AG10803 (cell line): ENCODE measurements at regions not wholly inside any gene's neighbourhood (a gene's known extent, or its start where the extent isn't known, plus 50 kb on each side); places are given as distances from the start of the nearest gene placed in this dataset.

Source experiments
- DNase-seq: peaks from one replicate; pipeline ENCODE4 v3.0.0; 2010; ENCODE audit warnings: low read depth
- H3K4me3 ChIP-seq: 2 replicates; pipeline ENCODE4 v1.5.1; 2011; ENCODE audit warnings: mild to moderate bottlenecking, low read length, control low read depth
- TF ChIP-seq, protein P1 (sequence below): conservative IDR thresholded peaks from 2 replicates; pipeline ENCODE4 v1.5.1; 2011; ENCODE audit warnings: mild to moderate bottlenecking, low read length, control low read depth, inconsistent platforms

DNA sequence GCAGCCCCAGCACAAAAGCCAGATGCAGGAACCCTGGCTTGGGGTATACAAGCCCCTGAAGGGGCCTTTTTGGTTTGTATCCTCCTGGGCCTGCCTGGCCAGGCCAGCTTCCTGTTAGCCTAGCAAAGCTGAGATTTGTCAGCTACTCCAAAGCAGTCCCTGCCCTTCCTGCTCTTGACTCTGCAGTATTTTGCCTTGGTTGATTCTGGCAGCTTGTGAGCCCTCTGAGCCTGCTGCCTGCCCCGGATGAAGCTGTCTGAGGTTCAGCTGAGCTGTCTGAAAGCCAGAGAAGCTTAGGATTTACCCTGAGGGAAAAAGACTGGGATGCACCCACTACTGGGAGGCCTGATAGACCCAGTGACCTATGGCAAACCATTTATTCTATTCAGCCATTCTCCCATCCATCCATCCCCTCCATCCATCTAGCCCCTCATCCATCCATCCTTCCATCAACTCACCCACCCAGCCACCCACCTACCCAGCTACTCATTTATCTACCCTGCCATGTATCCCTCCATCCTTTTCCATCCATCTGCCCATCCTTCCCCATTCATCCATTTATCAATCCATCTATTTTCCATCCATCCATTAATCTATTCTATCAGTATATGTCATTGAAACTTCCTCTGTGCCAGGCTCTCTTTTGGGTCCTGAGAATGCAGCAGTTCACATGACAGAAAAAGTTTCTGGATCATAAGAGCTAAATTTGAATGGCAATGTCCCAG is 307.5 kb downstream of the DHX35 start:
- no peak for DNase-seq
- TF ChIP-seq, protein P1, sequence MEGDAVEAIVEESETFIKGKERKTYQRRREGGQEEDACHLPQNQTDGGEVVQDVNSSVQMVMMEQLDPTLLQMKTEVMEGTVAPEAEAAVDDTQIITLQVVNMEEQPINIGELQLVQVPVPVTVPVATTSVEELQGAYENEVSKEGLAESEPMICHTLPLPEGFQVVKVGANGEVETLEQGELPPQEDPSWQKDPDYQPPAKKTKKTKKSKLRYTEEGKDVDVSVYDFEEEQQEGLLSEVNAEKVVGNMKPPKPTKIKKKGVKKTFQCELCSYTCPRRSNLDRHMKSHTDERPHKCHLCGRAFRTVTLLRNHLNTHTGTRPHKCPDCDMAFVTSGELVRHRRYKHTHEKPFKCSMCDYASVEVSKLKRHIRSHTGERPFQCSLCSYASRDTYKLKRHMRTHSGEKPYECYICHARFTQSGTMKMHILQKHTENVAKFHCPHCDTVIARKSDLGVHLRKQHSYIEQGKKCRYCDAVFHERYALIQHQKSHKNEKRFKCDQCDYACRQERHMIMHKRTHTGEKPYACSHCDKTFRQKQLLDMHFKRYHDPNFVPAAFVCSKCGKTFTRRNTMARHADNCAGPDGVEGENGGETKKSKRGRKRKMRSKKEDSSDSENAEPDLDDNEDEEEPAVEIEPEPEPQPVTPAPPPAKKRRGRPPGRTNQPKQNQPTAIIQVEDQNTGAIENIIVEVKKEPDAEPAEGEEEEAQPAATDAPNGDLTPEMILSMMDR = no peak
- no peak overlapping the region for H3K4me3 ChIP-seq

DNA sequence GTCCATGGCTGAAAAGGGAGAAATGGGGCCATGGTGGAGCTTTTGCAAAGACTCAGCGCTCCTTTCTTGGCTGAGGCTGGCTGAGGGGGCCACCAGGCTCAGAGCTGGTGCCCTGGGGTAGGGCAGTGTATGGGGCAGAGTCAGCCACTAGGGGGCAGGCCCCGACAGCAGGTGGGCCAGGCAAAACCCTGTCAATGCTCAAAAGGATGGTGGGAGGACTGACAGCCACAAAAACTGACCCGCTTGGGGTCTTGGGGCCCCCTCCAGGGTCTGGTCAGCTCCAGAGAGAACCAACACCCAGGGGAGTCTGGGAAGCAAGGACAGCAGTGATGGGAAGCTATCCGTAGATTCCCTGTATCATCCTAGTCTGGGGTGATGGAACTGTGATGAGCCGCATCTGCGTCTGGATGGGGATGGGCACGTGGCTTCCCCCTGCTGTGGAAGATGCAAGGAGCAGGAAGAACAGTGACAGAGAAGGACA is 306.9 kb downstream of the DHX35 start:
- peak; percentile 5 for DNase-seq
- TF ChIP-seq, protein P1 = peak; percentile 69
- no peak overlapping the region for H3K4me3 ChIP-seq

DNA sequence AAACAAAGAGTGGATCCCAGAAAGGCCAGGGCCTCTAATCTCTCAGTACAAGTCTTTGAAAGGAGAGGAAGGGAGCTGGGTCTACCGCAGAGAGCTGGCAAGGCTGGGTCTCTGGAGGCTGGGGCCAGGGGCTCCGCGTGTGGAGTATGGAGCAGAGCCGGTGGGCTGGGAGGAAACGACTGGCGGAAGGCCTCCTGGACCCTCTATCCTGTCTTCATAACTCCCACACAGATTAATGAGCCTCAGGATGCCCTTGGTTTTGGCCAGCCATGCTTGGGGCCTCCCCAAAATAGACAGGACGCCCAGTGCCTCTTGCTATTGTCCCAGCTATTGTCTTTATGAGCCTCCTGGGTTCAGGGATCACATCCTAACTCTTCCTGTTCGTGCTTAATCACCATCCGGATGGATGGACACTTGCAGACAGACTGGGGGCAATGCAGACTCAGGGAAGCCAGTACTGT is 306.4 kb downstream of the DHX35 start:
- TF ChIP-seq, protein P1 = no peak
- DNase-seq = no peak
- H3K4me3 ChIP-seq = no peak overlapping the region

DNA sequence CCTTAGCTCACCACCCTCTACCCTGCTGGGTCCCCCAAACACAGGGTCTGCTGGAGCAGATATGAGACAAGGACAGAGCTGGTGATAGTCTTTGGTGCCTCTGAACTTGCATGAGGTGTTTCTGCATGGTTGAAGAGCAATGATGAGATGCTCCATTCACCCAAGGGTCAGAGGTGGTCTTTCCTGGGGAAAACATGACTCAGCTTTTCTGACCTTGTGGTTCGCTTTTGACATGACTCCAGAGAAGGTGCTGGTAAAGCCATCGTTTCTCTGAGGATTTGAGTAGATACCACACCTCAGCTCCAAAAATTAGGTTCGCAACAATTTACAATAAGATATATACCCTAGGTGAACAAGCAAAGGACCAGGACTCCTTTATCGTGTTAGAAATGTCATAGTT is 304.8 kb downstream of the DHX35 start:
- no peak overlapping the region for H3K4me3 ChIP-seq
- no peak for DNase-seq
- TF ChIP-seq, protein P1 = no peak

DNA sequence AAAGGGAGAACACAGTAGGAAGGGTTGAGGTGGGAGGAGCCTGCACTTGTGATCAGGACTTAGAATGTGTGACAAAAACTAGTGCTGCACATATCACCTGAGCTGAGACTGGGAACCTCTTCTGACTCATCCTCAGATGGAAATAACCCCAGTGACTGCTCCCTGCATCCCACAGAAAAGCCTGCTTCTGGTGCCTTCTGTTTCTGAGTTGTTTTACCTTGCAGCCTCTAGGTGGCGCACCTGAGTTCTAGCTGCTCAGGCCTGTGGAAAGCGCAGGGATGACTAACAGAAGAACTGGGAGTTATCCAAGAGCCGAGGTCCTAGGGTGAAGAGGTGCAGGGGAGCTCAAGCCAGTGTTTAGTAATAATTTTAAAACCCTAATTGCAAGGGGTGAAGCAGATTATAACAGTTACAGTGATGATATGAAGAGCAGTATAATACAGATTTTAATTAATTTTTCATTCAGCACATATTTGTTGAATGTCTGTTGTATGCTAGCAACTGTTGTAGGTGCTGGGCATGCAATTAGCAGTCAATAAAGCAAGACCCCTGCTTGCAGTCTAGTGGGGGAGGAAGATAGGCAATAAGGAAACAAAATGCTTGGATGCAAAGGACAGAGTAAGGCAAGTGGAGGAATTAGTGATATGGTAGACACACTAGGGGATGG is 302.5 kb downstream of the DHX35 start:
- TF ChIP-seq, protein P1 = peak; percentile 96
- DNase-seq = peak; percentile 79
- no peak overlapping the region for H3K4me3 ChIP-seq

DNA sequence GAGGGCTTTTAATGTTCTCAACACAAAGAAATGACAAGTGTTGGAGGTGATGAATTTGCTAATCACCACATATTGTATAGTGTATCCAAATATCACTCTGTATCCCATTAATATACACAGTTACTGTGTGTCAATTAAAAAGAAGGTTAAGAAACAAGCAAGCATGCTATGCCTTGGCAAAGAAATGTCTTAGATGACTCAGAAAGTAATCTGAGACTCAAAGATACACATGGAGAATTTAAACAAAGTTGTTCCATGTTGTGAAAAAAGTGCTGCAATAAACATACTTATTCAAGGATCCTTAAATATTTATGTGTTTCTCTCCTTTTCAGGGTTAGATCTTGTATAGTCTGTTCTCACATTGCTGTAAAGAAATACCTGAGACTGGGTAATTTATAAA is 300.9 kb downstream of the DHX35 start:
- H3K4me3 ChIP-seq = no peak overlapping the region
- TF ChIP-seq, protein P1 = no peak
- peak; percentile 1 for DNase-seq

DNA sequence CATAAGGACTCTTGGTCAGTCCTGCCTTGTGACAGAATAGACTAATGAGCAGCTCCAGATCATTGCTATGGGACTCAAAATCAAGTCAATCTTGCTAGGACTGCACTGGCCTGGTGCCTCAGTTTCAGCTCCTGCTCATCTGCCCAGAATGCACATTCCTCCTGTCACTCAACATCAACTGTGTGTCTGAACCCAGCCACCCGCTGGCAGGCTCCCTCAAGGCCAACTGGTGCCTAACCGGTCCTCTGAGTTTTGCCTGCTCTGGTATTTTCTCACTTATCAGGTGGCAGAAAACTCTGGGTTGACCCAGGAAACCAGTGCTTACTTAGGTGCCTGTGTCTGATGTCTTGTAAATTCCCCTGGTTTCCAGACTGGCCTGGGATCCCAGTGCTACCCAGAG is 297.7 kb downstream of the DHX35 start:
- TF ChIP-seq, protein P1 = no peak
- DNase-seq = no peak
- H3K4me3 ChIP-seq = no peak overlapping the region
